Right atrium auricular region (tissue), 2 donors: ENCODE measurements at regions not wholly inside any gene's neighbourhood (a gene's known extent, or its start where the extent isn't known, plus 50 kb on each side); places are given as distances from the start of the nearest gene placed in this dataset.

Source experiments
- DNase-seq: peaks from one replicate; pipeline ENCODE4 v3.0.0-alpha.2; 2019; ENCODE audit warnings: low spot score
- H3K27ac ChIP-seq, 2 donors: fragments of 200-600 bp; sonication (generic); 1 replicate in 1 of 2; 2 replicates in 1 of 2; pipeline ENCODE4 v1.5.1; 2016 to 2019
- H3K27me3 ChIP-seq, 2 donors: fragments of 200-600 bp; sonication (generic); one replicate each; pipeline versions ENCODE4 v1.5.1 to v1.6.0; 2017 to 2019
- H3K36me3 ChIP-seq: fragments of 200-600 bp; sonication (generic); one replicate; pipeline ENCODE4 v1.5.1; 2016
- H3K4me1 ChIP-seq, 2 donors: fragments of 200-600 bp; sonication (generic); one replicate each; pipeline versions ENCODE4 v1.5.1 to v1.6.0; 2017 to 2019
- H3K4me3 ChIP-seq, 2 donors: fragments of 200-600 bp; sonication (generic); 1 replicate in 1 of 2; 2 replicates in 1 of 2; pipeline ENCODE4 v1.5.1; 2017 to 2019; ENCODE audit warnings: mild to moderate bottlenecking in 1 of 2, moderate library complexity in 1 of 2
- H3K9me3 ChIP-seq, 2 donors: fragments of 200-600 bp; sonication (generic); one replicate each; pipeline ENCODE4 v1.5.1; 2019
- CTCF ChIP-seq, 2 donors: fragments of 200-600 bp; sonication (generic); IDR thresholded peaks; one replicate each; pipeline ENCODE4 v1.5.1; 2019; ENCODE audit warnings: antibody characterized with exemption in 2 of 2

- no peak for TF ChIP-seq CTCF (IDR thresholded peaks at IDR 0.05)
- Histone ChIP-seq H3K27ac (no peak overlapping the region), H3K36me3 (no peaks in the 10 kb centered on the region), H3K4me3 (no peak overlapping the region), H3K27me3 (no peaks in the 10 kb centered on the region), H3K9me3 (no peaks in the 10 kb centered on the region), H3K4me1 (peaks cover 0 to 11% of the 10 kb centered on the region in 2 donors)
- no peak for DNase-seq
Observed at GRCh38 chr6:25224242-25224641, 54.9 kb upstream of the CARMIL1 start.

- TF ChIP-seq CTCF (IDR thresholded peaks at IDR 0.05) = no peak
- Histone ChIP-seq H3K36me3 (no peaks in the 10 kb centered on the region), H3K4me3 (no peak overlapping the region), H3K27me3 (no peaks in the 10 kb centered on the region), H3K9me3 (no peaks in the 10 kb centered on the region), H3K27ac (no peak overlapping the region), H3K4me1 (peaks cover 0 to 11% of the 10 kb centered on the region in 2 donors)
- DNase-seq = no peak
Observed at GRCh38 chr6:25227854-25228253, 51.3 kb upstream of the CARMIL1 start.
